CD4-positive, alpha-beta T cell (primary cell): ENCODE measurements at regions not wholly inside any gene's neighbourhood (a gene's known extent, or its start where the extent isn't known, plus 50 kb on each side); places are given as distances from the start of the nearest gene placed in this dataset.

Source experiments
- ATAC-seq: fragments of 200-7000 bp; cut with Tn5 transposase; one replicate; pipeline ENCODE4 v1.10.0; 2022; ENCODE audit warnings: mild to moderate bottlenecking; ENCODE audit not compliant: poor library complexity
- CTCF ChIA-PET: fragments of 350-600 bp; sonication (Branson Sonifier 250); formaldehyde crosslinking; loops from one replicate; lab custom pipeline; 2021; ENCODE audit warnings: antibody characterized with exemption, inconsistent platforms; lab: Charles Lee
- POLR2A ChIA-PET: fragments of 350-600 bp; sonication (Branson Sonifier 250); formaldehyde crosslinking; loops from one replicate; lab custom pipeline; 2021; ENCODE audit warnings: antibody characterized with exemption, inconsistent platforms; lab: Charles Lee
- DNase-seq, 14 experiments: peaks; one replicate each; pipeline ENCODE4 v3.0.0-alpha.2; 2013 to 2020; ENCODE audit warnings: mixed read lengths in 2 of 14
- H3K27ac ChIP-seq, 2 donors: one replicate each; pipeline versions ENCODE4 v1.5.1 to v1.7.0; 2013; ENCODE audit warnings: low read length in 2 of 2, low read depth in 1 of 2, mild to moderate bottlenecking in 1 of 2
- H3K27me3 ChIP-seq, 2 experiments: 1 replicate in 1 of 2; 2 replicates in 1 of 2; pipeline versions ENCODE4 v1.6.1 to v1.7.0; 2013; ENCODE audit warnings: low read length in 2 of 2, control low read depth in 1 of 2, mild to moderate bottlenecking in 1 of 2, moderate library complexity in 1 of 2; ENCODE audit not compliant: insufficient read depth in 2 of 2, control insufficient read depth in 1 of 2
- H3K36me3 ChIP-seq: one replicate; pipeline ENCODE4 v1.6.1; 2013; ENCODE audit warnings: low read length, control low read depth; ENCODE audit not compliant: insufficient read depth
- H3K4me1 ChIP-seq: one replicate; pipeline ENCODE4 v1.6.1; 2013; ENCODE audit warnings: low read length, control low read depth; ENCODE audit not compliant: insufficient read depth
- H3K4me3 ChIP-seq: one replicate; pipeline ENCODE4 v1.5.1; 2013; ENCODE audit warnings: mild to moderate bottlenecking, low read length, moderate library complexity
- H3K9me3 ChIP-seq, 2 experiments: 1 replicate in 1 of 2; 2 replicates in 1 of 2; pipeline versions ENCODE4 v1.6.1 to v1.7.0; 2013; ENCODE audit warnings: low read length in 2 of 2, mild to moderate bottlenecking in 2 of 2, control low read depth in 1 of 2, moderate library complexity in 1 of 2; ENCODE audit not compliant: control insufficient read depth in 1 of 2, insufficient read depth in 1 of 2
- H3K27ac Mint-ChIP-seq: one replicate; pipeline ENCODE4 v1.8.0; 2020; ENCODE audit warnings: mixed read lengths
- H3K27me3 Mint-ChIP-seq: one replicate; pipeline ENCODE4 v1.8.0; 2021; ENCODE audit warnings: mixed read lengths
- H3K36me3 Mint-ChIP-seq: one replicate; pipeline ENCODE4 v1.8.0; 2021; ENCODE audit warnings: low read depth, mixed read lengths
- H3K4me1 Mint-ChIP-seq: one replicate; pipeline ENCODE4 v1.8.0; 2021; ENCODE audit warnings: low read depth, mixed read lengths
- H3K4me3 Mint-ChIP-seq: one replicate; pipeline ENCODE4 v1.8.0; 2020; ENCODE audit warnings: mild to moderate bottlenecking, mixed read lengths
- H3K9me3 Mint-ChIP-seq: one replicate; pipeline ENCODE4 v1.8.0; 2020; ENCODE audit warnings: mixed read lengths
- CTCF ChIP-seq: fragments of 200-600 bp; IDR thresholded peaks from one replicate; pipeline ENCODE4 v1.8.0; 2022; ENCODE audit warnings: antibody characterized with exemption, mild to moderate bottlenecking
- intact Hi-C, 2 experiments: fragments of 100-400 bp; cut with DNase I in 1 of 2; cut with micrococcal nuclease in 1 of 2; formaldehyde crosslinking; loops; one replicate each; pipeline versions ENCODE4 v1.15.1 to v1.9.0; 2023 to 2025; cut with DNase I, micrococcal nuclease

GRCh38 chr5:63217422-63217821, 638.8 kb downstream of the LRRC70 start:
- Mint-ChIP-seq H3K4me1 (no peaks in the 10 kb centered on the region), H3K36me3 (no peaks in the 10 kb centered on the region), H3K27me3 (no peaks in the 10 kb centered on the region), H3K27ac (no peak overlapping the region), H3K9me3 (no peaks in the 10 kb centered on the region), H3K4me3 (no peak overlapping the region)
- Histone ChIP-seq H3K4me1 (no peaks in the 10 kb centered on the region), H3K9me3 (peaks cover 0 to 3% of the 10 kb centered on the region in 2 experiments), H3K27ac (no peak overlapping the region), H3K27me3 (no peaks in the 10 kb centered on the region), H3K36me3 (no peaks in the 10 kb centered on the region), H3K4me3 (no peak overlapping the region)
- TF ChIP-seq CTCF: no peak
- DNase-seq (no peak), ATAC-seq (no peak)
- intact Hi-C loops: no loop called here
- CTCF ChIA-PET: no interaction called here
- POLR2A ChIA-PET: no interaction called here

GRCh38 chr5:63213256-63213655, 634.6 kb downstream of the LRRC70 start:
- Mint-ChIP-seq H3K9me3 (no peaks in the 10 kb centered on the region), H3K27me3 (no peaks in the 10 kb centered on the region), H3K4me3 (no peak overlapping the region), H3K27ac (no peak overlapping the region), H3K36me3 (no peaks in the 10 kb centered on the region), H3K4me1 (no peaks in the 10 kb centered on the region)
- no peaks in the 10 kb centered on the region for H3K36me3 ChIP-seq
- H3K27ac ChIP-seq: no peak overlapping the region
- peaks cover 0 to 7% of the 10 kb centered on the region in 2 experiments for H3K9me3 ChIP-seq
- no peak overlapping the region for H3K4me3 ChIP-seq
- ChIA-PET CTCF (no interaction called here), POLR2A (no interaction called here)
- ATAC-seq (no peak), DNase-seq (no peak)
- intact Hi-C loops: no loop called here
- no peaks in the 10 kb centered on the region for H3K27me3 ChIP-seq
- no peak for TF ChIP-seq CTCF
- H3K4me1 ChIP-seq: no peaks in the 10 kb centered on the region

- H3K27ac Mint-ChIP-seq: no peak overlapping the region
- intact Hi-C loops: no loop called here
- H3K27me3 ChIP-seq: no peaks in the 10 kb centered on the region
- ATAC-seq (no peak), DNase-seq (no peak)
- H3K4me1 ChIP-seq: no peaks in the 10 kb centered on the region
- CTCF ChIA-PET: no interaction called here
- no peaks in the 10 kb centered on the region for H3K36me3 ChIP-seq
- H3K36me3 Mint-ChIP-seq: no peaks in the 10 kb centered on the region
- peaks cover 0 to 7% of the 10 kb centered on the region in 2 experiments for H3K9me3 ChIP-seq
- H3K27me3 Mint-ChIP-seq: no peaks in the 10 kb centered on the region
- H3K27ac ChIP-seq: no peak overlapping the region
- POLR2A ChIA-PET: no interaction called here
- no peak for TF ChIP-seq CTCF
- H3K9me3 Mint-ChIP-seq: no peaks in the 10 kb centered on the region
- no peak overlapping the region for H3K4me3 ChIP-seq
- H3K4me1 Mint-ChIP-seq: no peaks in the 10 kb centered on the region
- no peak overlapping the region for H3K4me3 Mint-ChIP-seq
Observed at GRCh38 chr5:63211448-63212132, 633.0 kb downstream of the LRRC70 start.
